Endothelial cell (in vitro differentiated cells): ENCODE measurements at regions not wholly inside any gene's neighbourhood (a gene's known extent, or its start where the extent isn't known, plus 50 kb on each side); places are given as distances from the start of the nearest gene placed in this dataset.

Experiments used
- DNase-seq: peaks from one replicate; pipeline ENCODE4 v3.0.0; 2021; ENCODE audit warnings: low spot score
- H3K27ac Mint-ChIP-seq: one replicate; pipeline ENCODE4 v1.8.0; 2021; ENCODE audit warnings: mixed read lengths, inconsistent platforms; ENCODE audit not compliant: unreplicated experiment
- H3K27me3 Mint-ChIP-seq: one replicate; pipeline ENCODE4 v1.8.0; 2021; ENCODE audit warnings: mild to moderate bottlenecking, moderate library complexity, mixed read lengths, inconsistent platforms; ENCODE audit not compliant: unreplicated experiment
- H3K36me3 Mint-ChIP-seq: one replicate; pipeline ENCODE4 v1.8.0; 2021; ENCODE audit warnings: mild to moderate bottlenecking, low read depth, mixed read lengths, inconsistent platforms; ENCODE audit not compliant: unreplicated experiment
- H3K4me1 Mint-ChIP-seq: one replicate; pipeline ENCODE4 v1.8.0; 2021; ENCODE audit warnings: mild to moderate bottlenecking, mixed read lengths, inconsistent platforms; ENCODE audit not compliant: unreplicated experiment
- H3K4me3 Mint-ChIP-seq: one replicate; pipeline ENCODE4 v1.8.0; 2021; ENCODE audit warnings: mild to moderate bottlenecking, mixed read lengths, inconsistent platforms; ENCODE audit not compliant: unreplicated experiment
- H3K9me3 Mint-ChIP-seq: one replicate; pipeline ENCODE4 v1.8.0; 2021; ENCODE audit warnings: mixed read lengths, inconsistent platforms; ENCODE audit not compliant: unreplicated experiment
- TF ChIP-seq, protein P1 (sequence below): fragments of 200-600 bp; sonication (generic); IDR thresholded peaks from one replicate; pipeline ENCODE4 v1.5.0; 2021; ENCODE audit warnings: antibody characterized with exemption; ENCODE audit not compliant: unreplicated experiment

DNA sequence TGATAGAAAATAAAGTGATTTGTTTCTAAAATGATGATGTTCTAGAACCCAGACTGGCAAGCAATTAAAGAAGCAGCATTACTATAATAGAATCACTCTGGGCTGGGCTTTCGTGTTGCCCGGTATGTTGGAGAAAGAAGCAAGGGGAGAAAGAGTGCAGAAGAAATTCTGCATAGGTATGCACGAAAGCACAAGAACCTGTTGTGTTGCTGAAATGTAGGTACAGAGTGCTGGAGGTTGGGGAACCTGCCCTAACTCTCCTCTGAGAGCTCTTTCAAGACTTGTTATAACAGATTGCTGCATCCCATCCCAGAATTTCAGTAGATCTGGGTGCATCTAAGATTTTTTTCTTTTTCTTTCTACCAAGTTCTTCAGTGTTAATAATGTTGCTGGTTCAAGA, 95.7 kb upstream of the DACH1 start:
- peaks cover 29% of the 10 kb centered on the region for H3K4me1 Mint-ChIP-seq
- no peak overlapping the region for H3K27ac Mint-ChIP-seq
- no peaks in the 10 kb centered on the region for H3K9me3 Mint-ChIP-seq
- TF ChIP-seq, protein P1, sequence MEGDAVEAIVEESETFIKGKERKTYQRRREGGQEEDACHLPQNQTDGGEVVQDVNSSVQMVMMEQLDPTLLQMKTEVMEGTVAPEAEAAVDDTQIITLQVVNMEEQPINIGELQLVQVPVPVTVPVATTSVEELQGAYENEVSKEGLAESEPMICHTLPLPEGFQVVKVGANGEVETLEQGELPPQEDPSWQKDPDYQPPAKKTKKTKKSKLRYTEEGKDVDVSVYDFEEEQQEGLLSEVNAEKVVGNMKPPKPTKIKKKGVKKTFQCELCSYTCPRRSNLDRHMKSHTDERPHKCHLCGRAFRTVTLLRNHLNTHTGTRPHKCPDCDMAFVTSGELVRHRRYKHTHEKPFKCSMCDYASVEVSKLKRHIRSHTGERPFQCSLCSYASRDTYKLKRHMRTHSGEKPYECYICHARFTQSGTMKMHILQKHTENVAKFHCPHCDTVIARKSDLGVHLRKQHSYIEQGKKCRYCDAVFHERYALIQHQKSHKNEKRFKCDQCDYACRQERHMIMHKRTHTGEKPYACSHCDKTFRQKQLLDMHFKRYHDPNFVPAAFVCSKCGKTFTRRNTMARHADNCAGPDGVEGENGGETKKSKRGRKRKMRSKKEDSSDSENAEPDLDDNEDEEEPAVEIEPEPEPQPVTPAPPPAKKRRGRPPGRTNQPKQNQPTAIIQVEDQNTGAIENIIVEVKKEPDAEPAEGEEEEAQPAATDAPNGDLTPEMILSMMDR = no peak
- no peaks in the 10 kb centered on the region for H3K27me3 Mint-ChIP-seq
- H3K4me3 Mint-ChIP-seq = no peak overlapping the region
- no peak for DNase-seq
- no peaks in the 10 kb centered on the region for H3K36me3 Mint-ChIP-seq

DNA sequence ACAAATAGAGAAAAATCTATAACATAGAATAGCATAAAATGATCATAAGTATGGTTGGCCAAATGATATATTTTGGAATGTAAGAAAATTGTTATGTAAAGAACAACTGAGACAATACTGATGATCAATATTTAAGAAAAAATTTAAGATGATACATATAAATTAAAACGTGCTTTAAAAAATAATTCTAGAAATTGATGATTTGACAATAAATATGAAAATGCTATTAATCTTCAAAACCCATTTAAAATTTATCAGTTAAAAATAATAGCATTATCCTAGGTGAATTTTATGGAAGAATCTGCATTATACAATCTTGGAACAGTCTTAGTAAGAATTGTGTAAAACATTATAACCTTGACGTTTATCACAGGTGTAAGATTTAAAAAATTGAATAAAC, 95.1 kb upstream of the DACH1 start:
- Mint-ChIP-seq H3K4me3 (no peak overlapping the region), H3K9me3 (no peaks in the 10 kb centered on the region), H3K4me1 (peaks cover 27% of the 10 kb centered on the region), H3K36me3 (no peaks in the 10 kb centered on the region), H3K27ac (no peak overlapping the region), H3K27me3 (no peaks in the 10 kb centered on the region)
- DNase-seq = no peak
- TF ChIP-seq, protein P1 = no peak

DNA sequence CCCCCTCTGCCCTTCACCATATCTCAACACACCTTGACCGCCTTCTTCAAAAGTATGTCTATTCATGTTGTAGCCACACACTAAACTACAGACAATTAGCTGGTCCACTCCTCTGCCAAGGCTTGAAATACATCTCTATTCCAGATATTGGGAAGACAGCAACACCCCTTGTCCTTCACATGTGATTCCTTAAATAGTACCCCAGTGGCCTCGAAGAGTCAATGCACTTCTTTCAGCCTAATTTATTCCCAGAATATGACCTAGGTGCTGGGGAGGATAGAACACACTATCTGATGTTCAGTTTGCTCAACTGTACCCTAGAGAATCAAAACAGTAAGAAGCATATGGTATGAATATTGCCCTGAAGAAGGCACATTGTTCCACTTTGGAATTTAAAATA, 82.4 kb upstream of the DACH1 start:
- Mint-ChIP-seq H3K4me3 (no peak overlapping the region), H3K27ac (no peak overlapping the region), H3K9me3 (no peaks in the 10 kb centered on the region), H3K4me1 (no peaks in the 10 kb centered on the region), H3K27me3 (peaks cover 1% of the 10 kb centered on the region), H3K36me3 (no peaks in the 10 kb centered on the region)
- DNase-seq = no peak
- TF ChIP-seq, protein P1 = no peak

DNA sequence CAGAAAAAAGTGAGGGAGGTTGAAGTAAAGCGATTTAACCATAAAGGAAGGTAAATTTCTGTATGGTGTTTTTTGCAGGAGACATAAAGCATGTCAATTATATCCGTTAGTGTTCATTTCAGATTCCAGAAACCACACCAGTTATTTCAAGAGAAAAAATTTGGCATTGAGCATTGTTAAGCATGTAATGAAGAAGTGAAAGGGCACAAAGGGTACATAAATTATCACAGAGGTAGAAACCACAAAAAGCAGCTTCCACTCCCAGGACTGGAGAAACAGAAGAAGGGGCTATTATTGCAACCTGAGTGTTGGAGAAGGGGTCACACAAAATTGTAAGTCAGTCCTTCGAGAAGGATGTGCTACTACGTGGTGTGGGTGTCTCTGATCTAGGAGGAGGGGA, 72.2 kb upstream of the DACH1 start:
- no peak for DNase-seq
- TF ChIP-seq, protein P1 = no peak
- Mint-ChIP-seq H3K36me3 (no peaks in the 10 kb centered on the region), H3K9me3 (no peaks in the 10 kb centered on the region), H3K4me1 (peaks cover 10% of the 10 kb centered on the region), H3K27me3 (no peaks in the 10 kb centered on the region), H3K27ac (no peak overlapping the region), H3K4me3 (peak overlapping the region; percentile 48)

DNA sequence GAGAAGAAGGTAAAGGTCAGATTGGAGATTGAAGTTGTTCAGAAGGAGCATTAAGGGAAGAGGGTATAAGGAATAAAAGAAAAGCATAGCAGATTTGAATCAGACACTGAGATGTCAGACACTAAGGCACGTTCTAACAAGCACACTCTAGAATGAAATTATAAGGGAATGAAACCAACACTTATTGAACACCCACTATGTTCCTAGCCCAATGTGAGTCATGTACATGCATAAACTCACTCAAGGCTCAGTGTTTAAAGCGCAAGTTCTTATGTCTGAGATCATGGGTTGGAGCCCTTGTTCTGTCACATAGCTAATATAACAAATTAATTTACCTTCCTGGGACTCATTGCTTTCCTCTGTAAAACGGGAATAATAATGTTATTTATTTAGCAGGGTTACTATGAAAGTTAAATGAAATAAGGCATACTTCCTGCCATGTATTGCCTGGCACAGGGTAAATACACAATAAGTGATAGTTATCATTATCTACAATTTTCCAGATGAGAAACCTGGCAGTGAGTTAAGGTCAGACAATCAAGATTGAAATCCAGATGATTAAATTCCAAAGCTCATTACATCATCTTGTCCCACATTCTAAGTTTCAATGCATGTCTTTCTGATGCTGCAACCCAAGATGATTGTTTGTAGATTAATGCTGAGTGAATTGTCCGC, 68.3 kb upstream of the DACH1 start:
- Mint-ChIP-seq H3K27me3 (no peaks in the 10 kb centered on the region), H3K27ac (no peak overlapping the region), H3K36me3 (no peaks in the 10 kb centered on the region), H3K9me3 (no peaks in the 10 kb centered on the region), H3K4me1 (no peaks in the 10 kb centered on the region), H3K4me3 (no peak overlapping the region)
- DNase-seq = no peak
- TF ChIP-seq, protein P1 = no peak
